Loucy (cell line): ENCODE measurements at regions not wholly inside any gene's neighbourhood (a gene's known extent, or its start where the extent isn't known, plus 50 kb on each side); places are given as distances from the start of the nearest gene placed in this dataset.

Experiments used
- EZH2phosphoT487 ChIP-seq: fragments of 200-600 bp; IDR thresholded peaks from 2 replicates; pipeline ENCODE4 v1.6.1; 2018; ENCODE audit warnings: antibody characterized with exemption, mild to moderate bottlenecking, moderate library complexity, borderline replicate concordance
- TF ChIP-seq, protein P1 (sequence below): fragments of 200-600 bp; sonication (generic); conservative IDR thresholded peaks from 2 replicates; pipeline ENCODE4 v1.5.1; 2014; ENCODE audit warnings: mild to moderate bottlenecking, antibody characterized with exemption, low read length

- TF ChIP-seq, protein P1, sequence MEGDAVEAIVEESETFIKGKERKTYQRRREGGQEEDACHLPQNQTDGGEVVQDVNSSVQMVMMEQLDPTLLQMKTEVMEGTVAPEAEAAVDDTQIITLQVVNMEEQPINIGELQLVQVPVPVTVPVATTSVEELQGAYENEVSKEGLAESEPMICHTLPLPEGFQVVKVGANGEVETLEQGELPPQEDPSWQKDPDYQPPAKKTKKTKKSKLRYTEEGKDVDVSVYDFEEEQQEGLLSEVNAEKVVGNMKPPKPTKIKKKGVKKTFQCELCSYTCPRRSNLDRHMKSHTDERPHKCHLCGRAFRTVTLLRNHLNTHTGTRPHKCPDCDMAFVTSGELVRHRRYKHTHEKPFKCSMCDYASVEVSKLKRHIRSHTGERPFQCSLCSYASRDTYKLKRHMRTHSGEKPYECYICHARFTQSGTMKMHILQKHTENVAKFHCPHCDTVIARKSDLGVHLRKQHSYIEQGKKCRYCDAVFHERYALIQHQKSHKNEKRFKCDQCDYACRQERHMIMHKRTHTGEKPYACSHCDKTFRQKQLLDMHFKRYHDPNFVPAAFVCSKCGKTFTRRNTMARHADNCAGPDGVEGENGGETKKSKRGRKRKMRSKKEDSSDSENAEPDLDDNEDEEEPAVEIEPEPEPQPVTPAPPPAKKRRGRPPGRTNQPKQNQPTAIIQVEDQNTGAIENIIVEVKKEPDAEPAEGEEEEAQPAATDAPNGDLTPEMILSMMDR = no peak
- no peak for TF ChIP-seq EZH2phosphoT487
These were observed 301.9 kb upstream of the SALL3 start for GRCh38 chr18:78677483-78678317.
